K562 (cell line): ENCODE measurements at regions not wholly inside any gene's neighbourhood (a gene's known extent, or its start where the extent isn't known, plus 50 kb on each side); places are given as distances from the start of the nearest gene placed in this dataset.

Experiments used
- ATAC-seq: fragments of 200-7000 bp; cut with Tn5 transposase; 3 replicates; pipeline ENCODE4 v1.9.1; 2020; ENCODE audit warnings: moderate library complexity
- BruUV-seq: library from RNA; stranded (reverse); fragments of 400-500 nt; replicated peaks from 2 replicates; lab custom pipeline; 2021; lab: Mats Ljungman, UMichigan
- CTCF ChIA-PET: fragments of 300-600 bp; formaldehyde crosslinking; extraction: SDS; loops from one replicate; lab custom pipeline; 2021; ENCODE audit warnings: low intra/inter-chr PET ratio; lab: Yijun Ruan, JAX
- POLR2A ChIA-PET: fragments of 300-600, 350-650 bp; sonication (Branson Sonifier 250); formaldehyde crosslinking; extraction: SDS; loops from one replicate; lab custom pipeline; 2021; ENCODE audit warnings: antibody characterized with exemption, inconsistent platforms; lab: Yijun Ruan, JAX
- DNase-seq, 4 experiments: peaks; one replicate each; pipeline versions ENCODE4 v3.0.0 to v3.0.0-alpha.2; 2011 to 2018; ENCODE audit warnings: low spot score in 3 of 4, mixed read lengths in 3 of 4; ENCODE audit errors: extremely low read depth in 1 of 4
- FAIRE-seq: peaks from 2 replicates; lab custom pipeline; 2011; peaks lifted over from hg19 to GRCh38; lab: Jason Lieb, UNC
- H2AFZ ChIP-seq: 2 replicates; pipeline ENCODE4 v1.6.0; 2011; ENCODE audit warnings: low read depth, low read length, control low read depth, inconsistent platforms
- H3K27ac ChIP-seq: fragments of 200-600 bp; 3 replicates; pipeline ENCODE4 v1.8.0; 2011; ENCODE audit warnings: low read depth, mild to moderate bottlenecking, control low read depth, inconsistent platforms, low read length, moderate library complexity, mixed read lengths; ENCODE audit errors: extremely low read depth
- H3K27me3 ChIP-seq, 2 experiments: fragments of 300-600 bp in 1 of 2; 2 replicates in 1 of 2; 3 replicates in 1 of 2; pipeline versions ENCODE4 v1.6.0 to v1.8.0; 2011; ENCODE audit warnings: inconsistent platforms in 2 of 2, low read length in 2 of 2, mild to moderate bottlenecking in 1 of 2, mixed read lengths in 1 of 2, moderate library complexity in 1 of 2; ENCODE audit not compliant: control insufficient read depth in 2 of 2, insufficient read depth in 2 of 2
- H3K36me3 ChIP-seq: fragments of 300-600 bp; 3 replicates; pipeline ENCODE4 v1.8.0; 2011; ENCODE audit warnings: mild to moderate bottlenecking, low read length, inconsistent platforms; ENCODE audit not compliant: control insufficient read depth, insufficient read depth
- H3K4me1 ChIP-seq, 2 experiments: fragments of 200-600 bp in 1 of 2; replicated peaks in 1 of 2; 2 replicates in 1 of 2; 3 replicates in 1 of 2; pipeline versions ENCODE4 v1.5.1 to v1.8.0; 2011; ENCODE audit warnings: inconsistent platforms in 2 of 2, low read length in 2 of 2, mild to moderate bottlenecking in 1 of 2, mixed read lengths in 1 of 2, moderate library complexity in 1 of 2; ENCODE audit not compliant: control insufficient read depth in 2 of 2, insufficient read depth in 2 of 2
- H3K4me2 ChIP-seq: 2 replicates; pipeline ENCODE4 v1.6.1; 2011; ENCODE audit warnings: low read length, control low read depth, inconsistent platforms, mixed read lengths; ENCODE audit not compliant: insufficient read depth
- H3K4me3 ChIP-seq: fragments of 200-600 bp; sonication (generic), shearing (Covaris generic); 2 replicates; pipeline ENCODE4 v1.5.1; 2016; ENCODE audit warnings: control low read depth, inconsistent platforms
- H3K79me2 ChIP-seq: fragments of 200-600 bp; 3 replicates; pipeline ENCODE4 v1.8.0; 2011; ENCODE audit warnings: low read length, inconsistent platforms; ENCODE audit not compliant: control insufficient read depth, insufficient read depth
- H3K9ac ChIP-seq, 2 experiments: 2 replicates each; pipeline versions ENCODE4 v1.6.0 to v1.6.1; 2011; ENCODE audit warnings: low read depth in 2 of 2, low read length in 2 of 2, control low read depth in 1 of 2, inconsistent platforms in 1 of 2, mild to moderate bottlenecking in 1 of 2, mixed read lengths in 1 of 2; ENCODE audit not compliant: insufficient read depth in 1 of 2
- H3K9me1 ChIP-seq: one replicate; pipeline ENCODE4 v1.6.0; 2011; ENCODE audit warnings: inconsistent platforms, mild to moderate bottlenecking, low read length, moderate library complexity; ENCODE audit not compliant: control insufficient read depth, insufficient read depth
- H3K9me3 ChIP-seq: replicated peaks from 2 replicates; pipeline ENCODE4 v1.5.1; 2011; ENCODE audit warnings: low read depth, low read length, inconsistent platforms; ENCODE audit not compliant: control insufficient read depth, insufficient read depth
- H4K20me1 ChIP-seq: replicated peaks from 2 replicates; pipeline ENCODE4 v1.6.1; 2011; ENCODE audit warnings: low read length, inconsistent platforms, mixed read lengths; ENCODE audit not compliant: control insufficient read depth, insufficient read depth
- EWSR1 ChIP-seq: fragments of 450-650 bp; IDR thresholded peaks from 2 replicates; pipeline ENCODE4 v1.6.1; 2018; ENCODE audit warnings: borderline replicate concordance, mild to moderate bottlenecking, low read depth, moderate library complexity; ENCODE audit not compliant: partially characterized antibody
- TSC22D4 ChIP-seq: fragments of 450-650 bp; IDR thresholded peaks from 2 replicates; pipeline ENCODE4 v1.6.1; 2016; ENCODE audit warnings: missing genetic modification characterization, missing biosample characterization, control low read depth
- ZNF518B ChIP-seq: fragments of 250-450 bp; sonication (Bioruptor Pico); IDR thresholded peaks from 2 replicates; pipeline ENCODE4 v1.5.0; 2021; ENCODE audit warnings: mild to moderate bottlenecking, moderate library complexity
- in situ Hi-C: fragments of 300-500 bp; cut with MboI; formaldehyde crosslinking; loops from 4 replicates; pipeline ENCODE4 v1.15.0; 2018; ENCODE audit warnings: inconsistent platforms, mixed read lengths
- intact Hi-C: fragments of 100-400 bp; cut with micrococcal nuclease; formaldehyde crosslinking; loops from 2 replicates; pipeline ENCODE4 v1.14.2; 2022
- TF ChIP-seq, protein P1 (sequence below): fragments of 250-450 bp; sonication (Bioruptor Pico); IDR thresholded peaks from 2 replicates; pipeline ENCODE4 v1.8.0; 2022; ENCODE audit warnings: inconsistent platforms, mild to moderate bottlenecking, moderate library complexity, borderline replicate concordance

DNA sequence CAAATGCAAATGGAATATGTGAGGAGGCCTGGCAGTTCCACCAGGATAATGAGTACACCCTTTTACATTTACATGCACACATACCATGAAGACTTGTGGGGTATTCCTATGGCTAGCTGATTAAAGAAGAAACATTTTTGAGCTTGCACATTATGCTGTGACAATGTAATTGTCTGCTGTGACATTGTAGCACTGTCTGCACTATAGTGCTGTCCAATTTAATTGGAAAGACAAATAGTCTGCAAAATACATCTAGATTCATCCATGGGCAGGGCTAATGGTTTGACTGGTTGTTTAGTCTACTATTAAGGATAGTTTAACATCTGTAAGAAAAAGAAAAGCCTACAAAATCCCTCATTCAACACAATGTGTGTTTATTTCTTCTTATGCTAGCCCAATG is 1005.6 kb upstream of the LRFN5 start:
- Histone ChIP-seq H3K36me3 (no peaks in the 10 kb centered on the region), H3K4me3 (no peak overlapping the region), H3K9me3 (no peaks in the 10 kb centered on the region), H2AFZ (no peak overlapping the region), H3K27ac (no peak overlapping the region), H3K9ac (no peak overlapping the region), H3K4me2 (no peak overlapping the region), H3K9me1 (no peaks in the 10 kb centered on the region), H3K27me3 (no peaks in the 10 kb centered on the region), H3K4me1 (no peaks in the 10 kb centered on the region), H4K20me1 (no peaks in the 10 kb centered on the region), H3K79me2 (no peaks in the 10 kb centered on the region)
- TF ChIP-seq TSC22D4 (tag) (no peak), ZNF518B (no peak)
- ATAC-seq (no peak), DNase-seq (no peak), FAIRE-seq (no peak)
- in situ Hi-C loops (no loop called here), intact Hi-C loops (no loop called here)
- POLR2A ChIA-PET, result no interaction called here
- BruUV-seq, result no TSS peak
- CTCF ChIA-PET, result no interaction called here

DNA sequence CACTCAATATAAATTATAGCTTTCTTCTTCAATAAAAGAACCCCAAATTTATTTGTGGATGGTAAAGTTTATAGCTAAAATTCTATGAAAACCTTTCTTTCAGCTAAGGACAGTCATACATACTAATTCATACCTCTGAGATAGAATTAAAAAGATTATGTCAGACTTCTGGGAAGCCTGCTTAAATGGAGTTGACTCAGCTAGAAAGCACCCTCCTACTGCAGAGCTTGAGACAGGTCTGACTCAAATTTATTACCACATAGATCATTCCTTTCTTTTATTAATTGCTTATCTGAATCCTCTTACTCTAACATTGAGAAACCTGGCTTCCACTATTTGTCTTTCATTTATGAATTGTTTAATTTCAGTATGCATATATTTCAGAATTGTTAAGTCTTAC is 1007.0 kb upstream of the LRFN5 start:
- FAIRE-seq (no peak), DNase-seq (no peak), ATAC-seq (no peak)
- Histone ChIP-seq H3K4me3 (no peak overlapping the region), H3K9ac (no peak overlapping the region), H3K9me3 (no peaks in the 10 kb centered on the region), H3K36me3 (no peaks in the 10 kb centered on the region), H3K27me3 (no peaks in the 10 kb centered on the region), H2AFZ (no peak overlapping the region), H3K79me2 (no peaks in the 10 kb centered on the region), H4K20me1 (no peaks in the 10 kb centered on the region), H3K4me2 (no peak overlapping the region), H3K4me1 (no peaks in the 10 kb centered on the region), H3K27ac (no peak overlapping the region), H3K9me1 (no peaks in the 10 kb centered on the region)
- ChIA-PET POLR2A (no interaction called here), CTCF (no interaction called here)
- intact Hi-C loops, result no loop called here
- no peak for TF ChIP-seq EWSR1
- TF ChIP-seq, protein P1, sequence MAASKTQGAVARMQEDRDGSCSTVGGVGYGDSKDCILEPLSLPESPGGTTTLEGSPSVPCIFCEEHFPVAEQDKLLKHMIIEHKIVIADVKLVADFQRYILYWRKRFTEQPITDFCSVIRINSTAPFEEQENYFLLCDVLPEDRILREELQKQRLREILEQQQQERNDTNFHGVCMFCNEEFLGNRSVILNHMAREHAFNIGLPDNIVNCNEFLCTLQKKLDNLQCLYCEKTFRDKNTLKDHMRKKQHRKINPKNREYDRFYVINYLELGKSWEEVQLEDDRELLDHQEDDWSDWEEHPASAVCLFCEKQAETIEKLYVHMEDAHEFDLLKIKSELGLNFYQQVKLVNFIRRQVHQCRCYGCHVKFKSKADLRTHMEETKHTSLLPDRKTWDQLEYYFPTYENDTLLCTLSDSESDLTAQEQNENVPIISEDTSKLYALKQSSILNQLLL (CRISPR knock-in tag), result no peak
- no TSS peak for BruUV-seq
- in situ Hi-C loops, result no loop called here
